RKO (cell line): ENCODE measurements at regions not wholly inside any gene's neighbourhood (a gene's known extent, or its start where the extent isn't known, plus 50 kb on each side); places are given as distances from the start of the nearest gene placed in this dataset.

Source experiments
- DNase-seq: peaks from one replicate; pipeline ENCODE4 v3.0.0-alpha.2; 2016; ENCODE audit warnings: low spot score

DNA sequence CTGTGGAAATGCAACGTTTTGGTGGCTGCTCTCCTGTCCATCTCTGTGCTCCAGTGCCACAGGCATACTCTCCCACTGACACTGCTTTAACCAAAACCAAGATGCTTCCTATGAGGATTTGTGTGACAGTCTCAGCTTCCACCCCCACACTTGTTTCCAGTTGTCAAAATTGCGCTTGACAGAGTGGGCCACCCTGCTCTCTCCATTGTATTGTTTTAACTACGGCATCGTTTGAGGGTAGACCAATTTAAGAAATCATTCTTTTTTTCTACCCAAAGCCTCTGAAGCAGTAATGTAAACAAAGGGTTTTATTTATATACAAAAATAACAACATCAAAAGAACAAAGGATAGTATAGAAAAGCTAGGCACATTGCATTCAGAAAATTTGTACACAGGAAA lies 178.0 kb downstream of the INHBA start:
- no peak for DNase-seq

DNA sequence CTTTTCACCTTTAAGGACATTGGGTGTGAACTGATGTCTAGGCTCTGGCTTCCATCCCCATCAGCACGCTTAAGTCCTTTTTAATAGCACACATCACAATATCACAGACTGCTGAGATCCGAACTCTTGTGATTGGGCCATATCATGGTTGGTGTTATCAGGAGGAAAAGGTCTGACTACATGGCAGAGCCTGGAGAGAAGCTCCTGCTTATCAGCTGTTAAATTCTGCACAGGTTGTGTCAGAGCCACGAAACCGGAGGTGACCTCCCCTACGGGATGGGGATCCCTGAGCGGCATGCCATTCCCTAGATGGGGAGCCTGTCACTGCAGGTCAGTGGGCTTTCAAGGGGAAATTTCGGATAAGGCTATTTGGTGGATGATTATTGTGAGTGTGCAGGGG lies 182.4 kb downstream of the INHBA start:
- DNase-seq = no peak

DNA sequence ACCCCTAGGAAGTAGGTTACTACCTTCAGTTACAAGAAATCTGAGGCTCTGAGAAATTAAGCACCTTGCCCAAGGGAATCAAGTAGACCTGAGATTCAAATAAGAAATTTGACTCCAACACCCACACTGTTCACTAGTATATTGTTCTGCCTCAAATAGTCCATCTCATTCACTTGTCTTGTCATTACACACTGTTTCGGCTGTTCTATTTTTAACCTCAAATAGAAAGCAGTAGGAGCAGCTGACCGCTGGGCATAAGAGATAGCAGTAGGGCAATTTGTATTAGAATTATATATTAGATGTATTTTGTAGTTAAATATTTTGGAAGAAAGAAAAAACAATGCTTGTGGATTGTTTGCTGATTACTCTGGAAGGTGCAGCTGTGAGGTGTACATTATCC lies 185.1 kb downstream of the INHBA start:
- DNase-seq = no peak

GRCh38 chr7:41508755-41509154 lies 194.1 kb downstream of the INHBA start:
- DNase-seq = no peak

DNA sequence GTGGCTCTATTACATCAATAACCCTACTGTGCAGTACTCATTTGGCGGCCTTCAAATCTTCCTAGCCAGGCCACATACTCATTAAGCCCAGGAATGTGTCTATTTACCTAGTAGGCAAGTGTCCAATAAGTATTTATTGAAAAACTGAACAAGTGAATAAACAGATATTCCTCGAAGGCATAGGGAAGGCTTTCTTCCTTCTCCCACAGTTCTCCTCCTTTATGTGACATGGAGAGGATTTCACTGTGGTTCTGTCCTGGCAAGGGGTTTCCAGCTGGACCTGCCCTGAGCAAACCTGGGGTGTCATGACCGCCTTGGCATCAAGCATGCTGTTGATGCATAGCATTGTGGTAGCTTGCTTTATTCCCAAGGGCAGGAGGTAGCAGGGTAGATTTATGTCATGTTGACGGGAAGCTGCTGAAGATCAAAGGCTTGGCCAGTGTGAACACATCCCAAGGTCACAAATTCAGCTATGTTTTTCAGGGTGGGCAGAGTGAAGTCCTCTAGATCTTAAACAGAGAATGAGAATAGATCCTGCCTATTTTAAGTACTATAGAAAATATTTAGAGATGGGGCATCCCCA lies 195.1 kb downstream of the INHBA start:
- no peak for DNase-seq

DNA sequence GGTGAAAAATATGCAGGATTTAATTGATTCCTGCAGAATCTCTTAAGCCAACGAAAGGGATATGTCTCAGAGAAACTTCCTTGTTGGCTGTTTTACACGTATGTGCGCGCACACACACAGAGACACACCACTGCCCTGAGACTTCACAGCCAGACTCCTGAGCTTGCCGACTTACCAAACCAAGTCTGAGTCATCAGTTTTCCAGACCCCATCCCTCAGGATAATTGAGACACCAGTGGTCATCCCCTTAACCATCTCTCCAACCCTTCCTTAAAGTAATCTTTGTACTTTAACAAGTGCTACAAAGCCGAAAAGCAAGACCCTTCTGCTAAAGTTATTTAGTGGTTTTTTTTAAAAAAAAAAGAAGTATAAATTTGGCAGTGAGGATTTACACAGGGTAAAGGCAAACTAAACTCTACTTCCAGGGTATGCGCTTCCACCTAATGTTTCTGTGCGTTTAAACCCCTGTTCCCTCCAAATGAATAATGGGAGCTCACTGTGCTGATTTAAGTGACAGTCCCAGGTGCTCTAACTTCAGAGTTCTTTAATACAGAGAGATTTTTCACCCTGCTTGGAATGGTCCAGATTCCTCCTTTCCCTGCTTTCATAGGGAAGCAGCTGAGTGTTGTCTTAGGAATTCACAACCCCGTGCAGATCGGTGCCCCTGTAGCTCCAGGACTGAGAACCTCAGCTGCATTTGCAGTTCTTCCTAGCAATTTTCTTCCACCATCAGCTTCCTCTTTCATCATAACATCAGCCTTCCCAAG lies 198.5 kb downstream of the INHBA start:
- no peak for DNase-seq

GRCh38 chr7:41503438-41503837 lies 199.5 kb downstream of the INHBA start:
- DNase-seq = no peak

DNA sequence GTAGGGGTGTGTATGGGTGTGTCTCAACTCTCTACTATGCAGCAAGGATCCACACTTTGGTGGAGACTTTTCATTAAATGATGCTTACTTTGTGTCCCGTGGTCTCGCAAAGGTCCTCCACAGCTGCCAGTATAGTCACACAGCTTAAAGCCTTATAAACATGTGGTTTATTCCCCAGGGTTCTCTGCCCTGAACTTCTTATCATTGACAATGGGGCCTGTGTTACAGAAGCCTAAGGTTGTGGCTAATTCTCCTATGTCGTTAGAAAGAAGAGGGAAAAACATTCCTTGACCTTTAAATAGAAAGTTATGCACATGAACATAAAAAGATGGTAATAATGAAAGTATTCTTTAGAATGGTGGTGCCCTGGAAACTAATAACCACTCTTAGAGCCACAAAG lies 201.4 kb downstream of the INHBA start:
- DNase-seq = no peak

DNA sequence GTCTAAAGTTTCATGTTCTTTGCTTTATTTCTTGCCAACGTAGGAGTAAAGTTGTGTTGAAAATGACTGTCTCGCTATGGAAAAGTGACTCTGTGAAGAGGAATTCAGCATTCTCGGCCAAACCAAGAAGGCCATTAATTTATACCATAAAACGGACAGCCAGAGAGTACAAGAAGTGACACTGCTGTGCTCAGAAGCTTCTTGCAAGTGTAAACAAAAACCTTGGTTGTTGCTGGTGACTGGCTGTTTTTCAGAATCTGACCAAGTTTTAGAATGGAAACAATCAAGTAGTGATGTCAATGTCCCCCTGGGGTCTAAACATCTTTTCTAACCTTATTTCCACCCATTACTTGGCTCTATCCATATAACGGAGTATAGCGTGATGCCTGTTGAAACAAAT lies 201.9 kb downstream of the INHBA start:
- no peak for DNase-seq

DNA sequence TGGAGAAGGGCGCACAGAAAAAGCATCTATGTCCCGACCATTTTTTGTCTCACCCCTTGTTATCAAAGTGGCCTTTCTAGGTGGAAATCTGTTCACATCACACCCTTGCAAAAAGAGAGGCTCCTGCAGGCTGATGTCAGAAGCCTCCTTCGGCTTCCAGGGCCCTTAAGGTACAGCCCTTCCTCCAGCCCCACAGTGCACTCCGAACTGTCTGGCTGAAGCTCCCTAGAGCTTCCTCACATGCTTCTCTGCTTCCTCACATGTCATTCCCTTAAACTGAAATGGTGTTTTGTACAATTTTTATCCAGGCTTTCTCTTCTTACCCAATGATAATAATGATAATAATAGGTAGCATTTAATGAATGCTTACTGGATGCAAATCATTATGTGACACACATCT lies 210.3 kb downstream of the INHBA start:
- DNase-seq = no peak

- no peak for DNase-seq
Observed at GRCh38 chr7:41491883-41492471, 210.9 kb downstream of the INHBA start.

GRCh38 chr7:41491308-41491707 lies 211.6 kb downstream of the INHBA start:
- DNase-seq = no peak

DNA sequence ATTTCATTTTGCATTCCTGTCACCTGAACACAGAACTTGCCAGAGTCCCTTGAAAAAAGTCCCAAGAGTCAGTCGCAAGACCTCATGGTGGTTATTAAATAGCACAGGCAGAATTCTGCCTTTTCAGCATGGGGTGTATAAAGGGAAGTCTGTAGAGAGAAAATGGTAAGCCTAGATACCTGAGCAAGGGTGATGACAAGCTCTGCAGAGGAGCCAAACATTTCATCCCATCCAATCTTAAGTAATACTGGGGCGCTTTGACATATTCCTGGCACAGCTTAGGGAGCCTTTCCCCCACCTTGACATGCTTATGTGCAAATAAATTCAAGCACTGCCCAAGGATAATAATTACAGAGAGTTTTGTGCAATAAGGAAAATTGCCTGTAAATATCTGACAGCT lies 213.0 kb downstream of the INHBA start:
- no peak for DNase-seq

- no peak for DNase-seq
Observed at GRCh38 chr7:41487229-41487940, 215.5 kb downstream of the INHBA start.

DNA sequence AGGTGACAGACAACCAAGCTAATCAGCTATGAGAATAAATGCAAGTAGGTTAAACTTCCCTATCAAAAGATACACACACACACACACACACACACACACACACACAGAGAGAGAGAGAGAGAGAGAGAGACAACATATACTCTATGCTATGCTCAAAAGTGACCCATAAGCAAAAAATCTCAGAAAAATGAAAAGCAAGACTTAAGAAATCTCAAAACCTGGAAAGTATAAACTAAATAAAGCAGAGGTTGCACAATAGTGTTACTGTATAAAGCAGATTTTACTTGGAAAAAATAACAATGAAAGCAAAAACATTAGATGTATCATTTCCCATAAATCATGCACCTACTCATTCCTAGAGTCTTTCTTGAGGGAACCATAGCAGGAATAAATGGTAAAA lies 221.5 kb downstream of the INHBA start:
- DNase-seq = no peak

DNA sequence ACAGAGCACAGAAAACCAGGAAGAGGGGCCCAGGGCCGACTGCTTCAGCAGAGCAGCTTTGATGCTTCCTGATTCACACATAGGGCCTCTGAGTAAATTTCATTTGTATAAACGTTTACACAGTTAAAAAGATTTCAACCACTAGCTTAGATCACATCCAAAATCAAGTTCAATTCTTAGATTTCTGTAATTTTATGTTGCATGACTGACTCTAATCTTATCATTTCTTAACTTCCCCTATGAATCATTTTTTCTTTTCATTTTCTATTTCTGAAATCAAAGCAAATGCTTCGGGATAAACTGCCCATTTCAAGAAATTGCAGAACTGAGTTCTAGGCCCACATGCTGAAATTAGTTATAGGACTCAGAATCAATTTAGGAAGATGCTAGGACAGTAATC lies 224.7 kb downstream of the INHBA start:
- DNase-seq = no peak

- no peak for DNase-seq
Observed at GRCh38 chr7:41476460-41476803, 226.5 kb downstream of the INHBA start.

GRCh38 chr7:41475801-41476459 lies 227.0 kb downstream of the INHBA start:
- DNase-seq = no peak

GRCh38 chr7:41472427-41473125 lies 230.3 kb downstream of the INHBA start:
- no peak for DNase-seq

DNA sequence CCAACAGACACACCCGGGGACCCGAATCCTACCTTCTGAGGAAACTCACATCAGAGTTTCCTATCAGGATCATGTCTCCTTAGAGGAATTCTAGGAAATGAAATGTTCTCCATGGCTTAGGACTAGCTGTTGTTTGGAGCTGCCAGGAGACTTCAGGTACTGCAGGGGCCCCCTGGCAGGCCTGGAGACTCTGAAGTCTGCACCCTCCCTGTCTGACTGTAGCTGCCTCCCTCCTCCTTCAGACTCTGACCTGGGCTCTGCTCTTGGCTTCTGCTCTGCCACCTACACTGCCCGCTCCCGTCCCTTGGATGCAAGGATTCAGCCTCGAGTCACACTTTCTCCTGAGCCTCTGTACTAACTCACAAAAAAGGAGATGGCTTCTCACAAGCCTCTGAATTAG lies 232.8 kb downstream of the INHBA start:
- no peak for DNase-seq

- DNase-seq = no peak
Observed at GRCh38 chr7:41467596-41467995, 235.3 kb downstream of the INHBA start.

DNA sequence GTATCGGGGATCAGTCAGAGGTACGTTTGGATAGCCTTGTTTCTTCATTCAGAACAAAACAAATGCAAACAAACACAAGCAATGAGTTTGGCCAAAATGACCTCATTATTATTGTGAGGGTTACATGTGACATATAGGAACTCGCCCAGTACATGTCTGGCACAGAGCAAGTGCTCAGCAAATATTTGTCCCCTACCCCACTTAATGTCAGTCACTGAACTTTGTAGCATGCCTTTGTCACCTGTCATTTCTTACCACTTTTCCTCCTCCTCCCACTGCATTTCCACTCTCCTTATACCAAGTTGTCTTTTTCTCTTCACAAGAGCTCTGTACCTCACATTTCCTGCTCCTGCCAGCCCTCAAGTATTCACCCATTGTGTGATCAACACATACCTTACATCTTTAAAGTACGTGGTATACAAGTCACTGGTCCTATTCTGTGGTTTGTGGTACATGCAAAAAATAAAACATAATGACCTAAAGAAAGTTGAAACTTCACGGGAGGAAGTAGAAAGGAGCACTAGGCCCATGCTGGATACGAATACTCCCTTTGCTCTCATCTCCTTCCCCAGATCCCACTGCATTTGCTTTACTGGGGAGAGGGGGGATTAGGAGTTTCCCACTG lies 236.0 kb downstream of the INHBA start:
- no peak for DNase-seq
